ENCODE measurements at regions not wholly inside any gene's neighbourhood (a gene's known extent, or its start where the extent isn't known, plus 50 kb on each side); places are given as distances from the start of the nearest gene placed in this dataset.

DNA sequence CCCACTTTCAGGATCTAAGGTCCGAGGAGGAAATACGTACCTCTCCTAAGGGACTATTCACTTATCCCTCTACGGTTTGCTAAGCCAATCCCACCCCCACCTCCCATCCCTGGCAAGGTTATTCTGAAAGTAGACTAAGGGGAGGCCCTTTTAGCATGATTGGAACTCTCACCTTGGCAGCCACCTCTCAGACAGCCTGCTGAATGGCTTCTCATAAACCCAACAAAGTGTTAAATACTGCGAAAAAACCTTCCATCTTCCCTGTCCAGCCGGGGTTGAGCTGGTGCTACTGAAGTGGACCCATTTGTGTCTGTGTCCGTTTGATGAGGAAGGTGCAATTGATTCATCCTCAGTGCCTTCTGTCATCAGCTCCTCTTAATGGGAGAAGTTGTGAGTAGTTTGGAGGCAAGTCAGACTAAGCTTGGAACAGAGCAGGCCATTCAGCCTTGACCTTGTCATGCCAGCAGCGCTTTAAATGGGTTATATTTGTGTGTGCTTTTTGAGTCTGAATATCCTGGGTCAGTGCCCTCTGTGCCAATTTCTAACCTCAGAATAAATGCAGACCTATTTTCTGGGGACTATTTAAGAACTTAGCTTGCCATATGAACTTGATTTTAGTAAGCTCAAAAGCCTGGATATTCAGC is 476.3 kb upstream of the ZNF608 start:
- no peak for TF ChIP-seq CTCF (IDR thresholded peaks at IDR 0.05)
- no peak for TF ChIP-seq POLR2A (IDR thresholded peaks at IDR 0.05)
